ENCODE measurements at regions not wholly inside any gene's neighbourhood (a gene's known extent, or its start where the extent isn't known, plus 50 kb on each side); places are given as distances from the start of the nearest gene placed in this dataset.

GRCh38 chr1:201624741-201625225 lies 85.9 kb downstream of the NAV1 start:
- Histone ChIP-seq H3K9me3 (no peaks in the 10 kb centered on the region), H4K20me1 (peaks cover 57% of the 10 kb centered on the region), H3K36me3 (peaks cover 60% of the 10 kb centered on the region), H3K4me2 (no peak overlapping the region), H3K4me1 (peaks cover 38% of the 10 kb centered on the region), H3K4me3 (no peak overlapping the region), H3K9ac (no peak overlapping the region), H3K27ac (no peak overlapping the region), H3K27me3 (no peaks in the 10 kb centered on the region; the same call in 1 of the 2 replicates)
- no peak for TF ChIP-seq Cebpa-rat (IDR thresholded peaks at IDR 0.05)

- no peaks in the 10 kb centered on the region; the same call in 1 of the 2 replicates for H3K27me3 ChIP-seq
- no peak overlapping the region for H3K4me2 ChIP-seq
- H4K20me1 ChIP-seq = peaks cover 52% of the 10 kb centered on the region
- H3K36me3 ChIP-seq = peaks cover 65% of the 10 kb centered on the region
- no peak overlapping the region for H3K9ac ChIP-seq
- no peak overlapping the region for H3K27ac ChIP-seq
- no peaks in the 10 kb centered on the region for H3K9me3 ChIP-seq
- no peak for TF ChIP-seq Cebpa-rat (IDR thresholded peaks at IDR 0.05)
- H3K4me1 ChIP-seq = peaks cover 43% of the 10 kb centered on the region
- no peak overlapping the region for H3K4me3 ChIP-seq
Observed at GRCh38 chr1:201625226-201625761, 86.4 kb downstream of the NAV1 start.

GRCh38 chr1:201625851-201626251 lies 86.9 kb downstream of the NAV1 start:
- Histone ChIP-seq H3K27ac (no peak overlapping the region), H4K20me1 (peaks cover 46% of the 10 kb centered on the region), H3K36me3 (peaks cover 69% of the 10 kb centered on the region), H3K4me1 (peaks cover 49% of the 10 kb centered on the region), H3K9ac (no peak overlapping the region), H3K4me3 (no peak overlapping the region), H3K9me3 (no peaks in the 10 kb centered on the region), H3K27me3 (no peaks in the 10 kb centered on the region; the same call in 1 of the 2 replicates), H3K4me2 (no peak overlapping the region; the same call in 1 of the 2 replicates)
- no peak for TF ChIP-seq Cebpa-rat (IDR thresholded peaks at IDR 0.05)

DNA sequence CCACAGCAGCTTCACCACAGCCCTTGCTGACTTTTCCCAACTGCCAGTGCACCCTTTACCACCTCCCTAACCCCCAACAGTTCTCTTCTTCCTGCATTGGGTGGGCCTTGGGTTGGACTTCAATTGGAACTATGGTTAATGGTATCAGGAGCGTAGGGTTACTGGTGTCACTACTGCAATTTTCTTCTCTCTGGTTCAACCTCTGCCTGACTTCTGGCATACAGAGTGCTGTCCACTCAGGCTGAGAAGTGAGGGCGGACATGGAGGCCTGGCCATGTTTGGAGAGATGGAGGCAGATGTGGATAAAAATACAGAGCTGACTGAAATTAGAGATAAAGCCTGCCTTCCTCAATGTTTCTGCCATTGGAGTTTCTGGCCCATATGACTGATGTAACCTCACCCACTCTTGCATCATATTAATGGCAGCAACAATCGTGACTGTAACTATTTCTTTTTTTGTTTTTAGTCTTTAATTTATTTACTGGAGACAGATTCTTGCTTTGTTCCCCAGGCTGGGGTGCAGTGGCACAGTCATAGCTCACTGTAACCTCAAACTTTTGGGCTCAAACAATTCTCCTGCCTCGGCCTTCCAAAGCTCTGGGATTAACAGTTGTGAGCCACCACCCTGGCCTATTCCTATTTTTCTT lies 87.8 kb downstream of the NAV1 start:
- H4K20me1 ChIP-seq = peaks cover 49% of the 10 kb centered on the region; the same call in 1 of the 2 replicates
- peaks cover 51% of the 10 kb centered on the region for H3K4me1 ChIP-seq
- no peaks in the 10 kb centered on the region; the same call in 1 of the 2 replicates for H3K27me3 ChIP-seq
- H3K4me3 ChIP-seq = no peak overlapping the region
- H3K9ac ChIP-seq = no peak overlapping the region
- TF ChIP-seq Cebpa-rat (IDR thresholded peaks at IDR 0.05) = peak; percentile 10; the same call in 1 of the 2 replicates
- H3K36me3 ChIP-seq = peaks cover 76% of the 10 kb centered on the region
- no peaks in the 10 kb centered on the region for H3K9me3 ChIP-seq
- H3K4me2 ChIP-seq = no peak overlapping the region; the same call in 1 of the 2 replicates
- H3K27ac ChIP-seq = peak overlapping the region; percentile 43

- Histone ChIP-seq H3K27ac (no peak overlapping the region), H3K4me1 (peaks cover 53% of the 10 kb centered on the region), H4K20me1 (peaks cover 39% of the 10 kb centered on the region; the same call in 1 of the 2 replicates), H3K4me3 (no peak overlapping the region), H3K27me3 (no peaks in the 10 kb centered on the region), H3K4me2 (peak overlapping the region; percentile 74), H3K9me3 (no peaks in the 10 kb centered on the region), H3K36me3 (peaks cover 69% of the 10 kb centered on the region), H3K9ac (no peak overlapping the region; the same call in 1 of the 2 replicates)
- TF ChIP-seq Cebpa-rat (IDR thresholded peaks at IDR 0.05) = no peak
Observed at GRCh38 chr1:201628490-201628889, 89.6 kb downstream of the NAV1 start.

DNA sequence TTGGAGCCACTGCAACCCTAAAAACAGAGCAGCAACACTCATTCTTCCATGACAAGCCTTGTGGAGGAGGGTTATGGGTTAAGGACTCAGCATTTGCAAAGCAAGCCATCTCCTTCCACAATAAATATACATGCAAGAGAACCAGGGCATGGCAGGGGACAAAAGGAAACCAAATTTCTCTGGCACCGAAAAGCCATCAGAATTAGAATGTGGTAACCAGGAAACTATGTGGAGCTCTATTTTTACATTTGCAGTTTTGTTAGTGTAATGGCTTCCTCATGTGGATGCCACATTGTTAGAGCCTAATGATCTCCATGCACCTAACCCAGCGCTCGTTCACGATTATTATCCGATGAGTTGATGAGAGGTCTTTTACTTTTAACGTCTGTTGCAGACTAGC lies 91.7 kb downstream of the NAV1 start:
- Histone ChIP-seq H3K4me3 (no peak overlapping the region), H4K20me1 (peaks cover 47% of the 10 kb centered on the region; the same call in 1 of the 2 replicates), H3K27me3 (no peaks in the 10 kb centered on the region), H3K9me3 (no peaks in the 10 kb centered on the region), H3K4me2 (peak overlapping the region; percentile 74), H3K9ac (no peak overlapping the region), H3K36me3 (peaks cover 72% of the 10 kb centered on the region), H3K27ac (no peak overlapping the region), H3K4me1 (peaks cover 56% of the 10 kb centered on the region)
- TF ChIP-seq Cebpa-rat (IDR thresholded peaks at IDR 0.05) = no peak

DNA sequence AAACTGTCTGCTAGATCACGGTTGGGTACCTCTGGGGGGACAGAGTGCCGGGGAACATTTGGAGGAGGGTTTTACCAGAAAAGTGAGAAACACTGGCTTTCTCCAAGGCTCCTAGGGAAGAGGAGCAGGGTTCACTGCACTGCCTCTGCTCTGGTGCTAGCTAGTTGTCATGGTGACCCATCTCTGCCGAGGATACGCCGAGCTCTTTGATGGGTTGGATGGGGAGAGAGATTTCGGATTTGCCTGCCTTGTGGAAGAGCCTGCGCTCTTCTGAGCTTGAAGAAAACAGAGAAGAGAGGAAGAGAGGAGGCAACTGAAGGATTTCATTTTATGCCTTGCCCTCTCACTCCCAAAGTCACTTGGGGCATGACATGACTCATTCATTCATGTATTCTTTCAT lies 92.1 kb downstream of the NAV1 start:
- H3K4me3 ChIP-seq = no peak overlapping the region
- H4K20me1 ChIP-seq = peaks cover 52% of the 10 kb centered on the region; the same call in 1 of the 2 replicates
- no peaks in the 10 kb centered on the region for H3K27me3 ChIP-seq
- no peaks in the 10 kb centered on the region for H3K9me3 ChIP-seq
- no peak for TF ChIP-seq Cebpa-rat (IDR thresholded peaks at IDR 0.05)
- H3K4me2 ChIP-seq = peak overlapping the region; percentile 74; the same call in 1 of the 2 replicates
- H3K4me1 ChIP-seq = peaks cover 56% of the 10 kb centered on the region
- no peak overlapping the region for H3K9ac ChIP-seq
- H3K27ac ChIP-seq = no peak overlapping the region
- peaks cover 72% of the 10 kb centered on the region for H3K36me3 ChIP-seq

DNA sequence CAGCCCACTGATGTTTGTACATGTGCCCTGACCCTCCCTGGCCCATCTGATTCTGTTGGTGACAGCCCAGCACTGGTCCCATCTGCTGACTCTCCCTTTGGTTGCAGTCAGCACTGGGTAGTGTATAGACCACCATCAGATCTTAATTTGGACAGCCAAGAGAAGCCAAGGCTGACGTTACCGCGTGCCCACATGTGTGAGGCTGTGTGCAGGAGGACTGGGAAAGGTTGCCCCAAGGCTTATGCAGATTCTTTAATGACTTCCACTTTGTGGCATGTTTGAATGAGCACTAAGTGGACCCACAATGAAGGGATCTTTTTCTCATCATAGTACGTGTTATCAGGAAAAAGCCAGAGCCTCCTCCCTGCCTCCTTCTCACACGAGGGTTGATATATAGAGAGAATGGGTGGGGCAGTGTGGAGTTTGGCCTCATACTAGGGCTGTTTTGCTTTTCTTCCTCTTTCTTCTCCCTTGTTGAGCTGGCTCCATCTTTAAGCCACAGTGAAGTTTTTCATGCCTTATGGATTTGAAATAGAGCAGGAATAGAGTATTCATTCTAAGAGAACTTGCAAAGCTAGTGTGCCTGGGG lies 93.5 kb downstream of the NAV1 start:
- H3K4me1 ChIP-seq = peaks cover 51% of the 10 kb centered on the region
- H3K4me3 ChIP-seq = no peak overlapping the region
- peaks cover 62% of the 10 kb centered on the region for H4K20me1 ChIP-seq
- no peaks in the 10 kb centered on the region for H3K27me3 ChIP-seq
- no peak for TF ChIP-seq Cebpa-rat (IDR thresholded peaks at IDR 0.05)
- H3K27ac ChIP-seq = no peak overlapping the region
- H3K9ac ChIP-seq = no peak overlapping the region
- no peaks in the 10 kb centered on the region for H3K9me3 ChIP-seq
- H3K4me2 ChIP-seq = no peak overlapping the region
- peaks cover 73% of the 10 kb centered on the region for H3K36me3 ChIP-seq

DNA sequence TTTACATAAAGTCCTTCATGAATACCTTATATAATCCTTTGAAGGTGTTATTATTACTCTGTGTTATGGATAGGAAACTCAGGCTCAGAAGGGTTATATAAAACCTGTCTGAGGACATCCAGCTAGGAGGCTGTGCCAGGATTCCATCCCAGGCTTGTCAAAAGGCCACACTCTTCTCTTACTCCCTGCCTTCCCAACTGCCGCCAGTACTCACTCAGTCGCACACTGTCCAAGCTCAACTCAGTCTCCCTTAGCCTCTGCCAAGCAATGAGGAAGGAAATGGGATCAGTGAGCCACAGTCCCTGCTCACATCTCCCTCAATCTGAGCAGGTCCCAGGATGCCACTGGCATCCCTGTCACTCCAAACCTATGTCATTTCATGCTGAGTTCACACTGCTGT lies 94.4 kb downstream of the NAV1 start:
- Histone ChIP-seq H3K4me3 (no peak overlapping the region), H3K4me2 (no peak overlapping the region), H3K27ac (no peak overlapping the region), H3K9ac (no peak overlapping the region), H4K20me1 (peaks cover 61% of the 10 kb centered on the region), H3K9me3 (no peaks in the 10 kb centered on the region), H3K27me3 (no peaks in the 10 kb centered on the region), H3K4me1 (peaks cover 43% of the 10 kb centered on the region), H3K36me3 (peaks cover 82% of the 10 kb centered on the region)
- no peak for TF ChIP-seq Cebpa-rat (IDR thresholded peaks at IDR 0.05)

DNA sequence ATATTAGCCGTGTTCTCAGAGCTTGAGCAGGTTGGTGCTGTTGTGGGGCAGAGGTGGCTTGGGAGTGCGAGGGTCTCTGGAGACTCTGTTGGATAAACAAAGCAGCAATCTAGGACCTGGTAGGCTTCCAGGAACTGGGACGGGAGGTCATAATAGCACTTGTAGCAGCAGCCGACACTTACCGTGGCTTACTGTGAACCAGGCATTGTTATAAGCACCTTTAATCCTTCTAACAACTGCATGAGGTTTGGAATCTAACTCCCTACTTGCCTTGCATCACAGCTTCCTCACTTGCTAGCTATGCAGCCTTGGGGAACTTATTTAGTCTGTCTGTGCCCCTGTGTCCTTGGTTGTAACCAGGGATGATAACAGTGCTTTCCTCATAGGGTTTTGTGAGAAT lies 94.9 kb downstream of the NAV1 start:
- Histone ChIP-seq H4K20me1 (peaks cover 57% of the 10 kb centered on the region), H3K36me3 (peaks cover 84% of the 10 kb centered on the region), H3K4me1 (peaks cover 37% of the 10 kb centered on the region), H3K27me3 (no peaks in the 10 kb centered on the region), H3K9ac (no peak overlapping the region), H3K9me3 (no peaks in the 10 kb centered on the region), H3K4me3 (no peak overlapping the region), H3K4me2 (no peak overlapping the region), H3K27ac (no peak overlapping the region)
- no peak for TF ChIP-seq Cebpa-rat (IDR thresholded peaks at IDR 0.05)
